Renal pelvis (tissue), 1 donor: ENCODE measurements at regions not wholly inside any gene's neighbourhood (a gene's known extent, or its start where the extent isn't known, plus 50 kb on each side); places are given as distances from the start of the nearest gene placed in this dataset.

Experiments
- DNase-seq: peaks from one replicate; pipeline ENCODE4 v3.0.0-alpha.2; 2013

- no peak for DNase-seq
Observed at GRCh38 chr10:28060031-28060607, 61.2 kb upstream of the ODAD2 start.

GRCh38 chr10:28058746-28059145 lies 59.9 kb upstream of the ODAD2 start:
- DNase-seq = no peak

GRCh38 chr10:28054228-28054860 lies 55.5 kb upstream of the ODAD2 start:
- DNase-seq = no peak

DNA sequence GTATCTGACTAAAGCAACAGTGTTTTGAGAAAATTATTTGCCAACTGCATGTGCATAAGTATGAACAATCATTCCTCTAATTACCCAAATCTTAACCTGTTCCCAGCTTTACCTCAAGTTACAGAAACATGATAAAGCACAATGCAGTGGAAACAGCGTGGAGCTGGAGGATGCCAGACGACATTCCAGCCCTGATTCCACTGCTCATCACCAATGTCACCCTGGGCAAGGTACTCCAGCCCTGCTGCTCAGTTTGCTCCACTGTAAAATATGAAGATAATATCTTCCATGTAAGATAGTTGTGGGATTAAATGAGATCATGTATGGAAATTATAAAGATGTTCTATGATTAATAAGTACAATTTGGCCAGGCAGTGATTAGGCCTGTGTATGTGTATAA lies 50.4 kb upstream of the ODAD2 start:
- DNase-seq = no peak
